ENCODE measurements at regions not wholly inside any gene's neighbourhood (a gene's known extent, or its start where the extent isn't known, plus 50 kb on each side); places are given as distances from the start of the nearest gene placed in this dataset.

DNA sequence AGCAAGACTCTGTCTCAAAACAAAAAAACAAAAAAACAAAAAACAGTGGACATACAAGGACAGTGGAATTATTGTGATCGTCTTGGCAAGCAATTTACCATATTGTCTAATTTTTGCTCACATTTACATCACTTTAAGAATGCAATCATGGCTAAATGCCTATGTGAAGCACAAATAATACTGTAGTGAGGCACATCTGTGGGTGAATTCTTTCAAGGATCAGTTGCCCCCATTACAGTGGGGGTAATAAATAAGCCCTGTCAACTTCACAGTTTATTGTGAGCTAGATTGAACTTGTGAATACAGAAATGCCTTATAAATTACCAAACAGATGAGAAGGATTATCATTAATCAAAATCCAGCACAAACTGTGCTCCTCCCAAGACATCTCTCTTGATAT lies 150.2 kb upstream of the PAPPA start:
- H3K27ac Mint-ChIP-seq = no peak overlapping the region
- H3K27me3 Mint-ChIP-seq = peaks cover 3% of the 10 kb centered on the region
- H3K4me1 Mint-ChIP-seq (ENCODE audit: low read depth) = no peaks in the 10 kb centered on the region
- H3K36me3 Mint-ChIP-seq (ENCODE audit: low read depth) = no peaks in the 10 kb centered on the region
- no peak overlapping the region for H3K4me3 Mint-ChIP-seq
- peaks cover 3% of the 10 kb centered on the region for H3K9me3 Mint-ChIP-seq

DNA sequence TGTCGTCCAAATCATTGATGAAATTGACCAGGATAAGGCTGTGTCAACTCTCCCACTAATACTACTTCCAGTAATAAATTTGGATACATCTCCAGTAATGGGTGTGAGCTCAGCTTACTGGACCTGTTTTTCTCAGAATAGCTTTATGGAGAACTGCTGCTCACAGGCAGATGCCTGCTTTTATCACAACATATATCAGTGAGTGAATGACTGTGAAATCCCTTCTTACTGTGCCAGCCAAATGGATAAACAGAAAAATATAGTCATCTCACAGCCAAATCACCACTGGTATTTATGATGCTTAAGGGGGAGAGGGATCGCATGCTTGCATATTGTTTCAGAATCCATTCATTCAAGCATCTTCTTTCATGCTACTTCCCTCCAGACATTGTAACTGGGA lies 148.4 kb upstream of the PAPPA start:
- H3K4me3 Mint-ChIP-seq = no peak overlapping the region
- H3K4me1 Mint-ChIP-seq (ENCODE audit: low read depth) = no peaks in the 10 kb centered on the region
- peaks cover 3% of the 10 kb centered on the region for H3K27me3 Mint-ChIP-seq
- H3K27ac Mint-ChIP-seq = no peak overlapping the region
- no peaks in the 10 kb centered on the region for H3K36me3 Mint-ChIP-seq (ENCODE audit: low read depth)
- peaks cover 9% of the 10 kb centered on the region for H3K9me3 Mint-ChIP-seq

DNA sequence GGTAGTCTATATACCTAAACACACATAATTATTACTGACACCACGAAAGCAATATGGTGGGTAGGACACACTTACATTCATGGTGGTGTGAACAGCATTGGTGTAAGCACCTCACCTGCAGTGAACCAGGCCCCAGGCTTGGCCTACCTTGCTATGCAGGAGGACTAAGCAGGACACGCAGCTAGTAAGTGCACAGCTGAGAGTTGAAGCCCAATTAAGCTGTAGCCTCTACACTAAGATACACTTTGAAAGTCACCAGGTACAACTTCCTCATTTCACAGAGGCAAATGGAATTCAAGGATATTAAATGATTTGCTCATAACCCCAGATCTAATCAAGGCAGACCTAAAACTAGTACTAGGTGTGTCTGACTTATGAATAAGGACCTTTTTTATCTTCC lies 145.8 kb upstream of the PAPPA start:
- Mint-ChIP-seq H3K4me1 (ENCODE audit: low read depth) (no peaks in the 10 kb centered on the region), H3K27me3 (no peaks in the 10 kb centered on the region), H3K36me3 (ENCODE audit: low read depth) (no peaks in the 10 kb centered on the region), H3K4me3 (no peak overlapping the region), H3K27ac (no peak overlapping the region), H3K9me3 (peaks cover 6% of the 10 kb centered on the region)

DNA sequence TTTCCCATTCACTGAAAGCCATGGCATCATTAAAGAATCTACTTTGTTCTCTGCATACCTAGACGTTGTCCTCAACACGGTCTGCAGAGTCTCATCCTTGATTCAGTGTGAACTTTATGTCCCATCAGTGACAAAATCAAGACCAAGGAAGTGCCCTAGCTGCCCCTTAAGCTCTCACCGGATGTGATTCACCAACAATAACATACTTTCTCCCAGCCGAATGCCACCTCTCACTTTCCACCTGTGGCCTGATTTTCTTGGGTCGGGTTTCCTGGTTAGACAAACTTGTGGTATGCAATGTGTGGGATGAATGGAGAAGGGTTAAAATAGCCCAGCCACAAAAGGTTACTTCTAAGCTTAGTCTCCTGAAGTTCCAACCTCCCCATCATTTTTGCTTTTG lies 145.3 kb upstream of the PAPPA start:
- peaks cover 6% of the 10 kb centered on the region for H3K9me3 Mint-ChIP-seq
- H3K4me1 Mint-ChIP-seq (ENCODE audit: low read depth) = no peaks in the 10 kb centered on the region
- no peaks in the 10 kb centered on the region for H3K27me3 Mint-ChIP-seq
- no peak overlapping the region for H3K27ac Mint-ChIP-seq
- H3K36me3 Mint-ChIP-seq (ENCODE audit: low read depth) = no peaks in the 10 kb centered on the region
- no peak overlapping the region for H3K4me3 Mint-ChIP-seq

DNA sequence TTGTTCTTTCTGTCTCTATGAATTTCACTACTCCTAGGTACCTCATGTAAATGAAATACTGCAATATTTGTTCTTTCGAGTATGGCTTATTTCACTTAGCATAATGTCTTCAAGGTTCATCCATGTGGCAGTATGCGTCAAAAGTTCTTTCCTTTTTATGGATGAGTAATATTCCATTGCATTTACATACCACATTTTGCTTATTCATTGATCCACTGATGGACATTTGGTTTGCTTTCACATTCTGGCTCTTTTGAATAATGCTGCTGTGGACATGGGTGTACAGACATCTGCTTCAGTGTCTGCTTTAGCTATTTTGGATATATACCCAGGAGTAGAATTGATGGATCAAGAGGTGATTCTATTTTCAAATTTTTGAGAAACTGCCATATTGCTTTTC lies 144.2 kb upstream of the PAPPA start:
- H3K4me3 Mint-ChIP-seq = no peak overlapping the region
- H3K4me1 Mint-ChIP-seq (ENCODE audit: low read depth) = no peaks in the 10 kb centered on the region
- H3K9me3 Mint-ChIP-seq = peaks cover 6% of the 10 kb centered on the region
- no peak overlapping the region for H3K27ac Mint-ChIP-seq
- H3K27me3 Mint-ChIP-seq = no peaks in the 10 kb centered on the region
- no peaks in the 10 kb centered on the region for H3K36me3 Mint-ChIP-seq (ENCODE audit: low read depth)

DNA sequence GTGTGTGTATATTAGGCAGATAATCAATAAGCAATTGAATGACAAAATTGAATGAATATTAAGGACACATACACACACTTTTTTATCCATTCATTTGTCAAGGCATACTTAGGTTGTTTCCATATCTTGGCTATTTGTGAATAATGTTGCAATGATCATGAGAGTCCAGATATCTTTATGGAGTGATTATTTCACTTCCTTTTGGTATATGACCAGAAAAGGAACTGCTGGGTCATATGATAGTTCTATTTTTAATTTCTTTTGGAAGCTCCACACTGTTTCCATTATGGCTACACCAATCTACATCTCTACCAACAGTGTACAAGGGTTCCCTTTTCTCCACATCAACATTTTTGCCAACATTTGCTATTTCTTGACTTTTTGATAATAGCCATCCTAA lies 137.7 kb upstream of the PAPPA start:
- Mint-ChIP-seq H3K27ac (no peak overlapping the region), H3K36me3 (ENCODE audit: low read depth) (no peaks in the 10 kb centered on the region), H3K4me3 (no peak overlapping the region), H3K9me3 (peaks cover 16% of the 10 kb centered on the region), H3K4me1 (ENCODE audit: low read depth) (no peaks in the 10 kb centered on the region), H3K27me3 (peaks cover 3% of the 10 kb centered on the region)

DNA sequence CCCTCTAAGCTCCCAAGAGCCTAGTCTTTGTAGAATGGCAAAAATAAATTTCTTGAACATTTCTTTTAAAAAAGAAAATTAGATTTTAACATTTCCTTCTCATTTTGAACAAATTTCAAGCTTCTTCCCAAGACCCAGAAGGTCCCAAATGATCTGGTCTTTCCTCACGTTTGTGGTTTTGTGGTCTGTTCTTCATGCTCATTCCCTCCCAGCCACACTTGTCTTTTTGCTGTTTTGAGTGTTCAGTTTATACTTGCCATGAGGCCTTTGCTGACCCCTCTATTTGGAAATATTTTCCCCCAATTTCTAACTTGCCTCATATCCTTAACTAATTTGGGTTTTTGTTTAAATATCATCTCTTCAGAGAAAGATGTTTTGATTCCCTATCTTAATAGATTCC lies 133.4 kb upstream of the PAPPA start:
- no peaks in the 10 kb centered on the region for H3K36me3 Mint-ChIP-seq (ENCODE audit: low read depth)
- peaks cover 3% of the 10 kb centered on the region for H3K27me3 Mint-ChIP-seq
- H3K9me3 Mint-ChIP-seq = peaks cover 23% of the 10 kb centered on the region
- H3K27ac Mint-ChIP-seq = no peak overlapping the region
- no peak overlapping the region for H3K4me3 Mint-ChIP-seq
- no peaks in the 10 kb centered on the region for H3K4me1 Mint-ChIP-seq (ENCODE audit: low read depth)

DNA sequence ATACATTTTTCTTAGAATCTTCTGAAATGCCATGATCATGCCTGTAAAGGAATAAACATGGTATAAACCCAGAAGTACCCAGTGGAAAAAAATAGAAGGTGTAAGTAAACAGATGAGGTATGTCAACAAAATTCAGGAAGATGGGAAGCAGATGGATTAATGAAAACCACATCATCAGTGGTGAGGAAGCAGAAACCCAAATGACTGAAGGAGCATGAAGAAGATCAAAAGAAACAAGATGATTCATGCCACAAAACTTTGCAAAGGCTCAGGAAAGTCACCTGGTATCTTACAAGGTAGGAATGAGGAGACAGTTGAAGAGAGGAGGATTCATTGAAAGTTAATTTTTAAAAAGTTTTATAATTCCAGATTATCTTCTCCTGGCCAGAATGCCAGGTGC lies 132.8 kb upstream of the PAPPA start:
- Mint-ChIP-seq H3K4me3 (no peak overlapping the region), H3K4me1 (ENCODE audit: low read depth) (no peaks in the 10 kb centered on the region), H3K36me3 (ENCODE audit: low read depth) (no peaks in the 10 kb centered on the region), H3K27me3 (peaks cover 3% of the 10 kb centered on the region), H3K27ac (no peak overlapping the region), H3K9me3 (peaks cover 23% of the 10 kb centered on the region)

DNA sequence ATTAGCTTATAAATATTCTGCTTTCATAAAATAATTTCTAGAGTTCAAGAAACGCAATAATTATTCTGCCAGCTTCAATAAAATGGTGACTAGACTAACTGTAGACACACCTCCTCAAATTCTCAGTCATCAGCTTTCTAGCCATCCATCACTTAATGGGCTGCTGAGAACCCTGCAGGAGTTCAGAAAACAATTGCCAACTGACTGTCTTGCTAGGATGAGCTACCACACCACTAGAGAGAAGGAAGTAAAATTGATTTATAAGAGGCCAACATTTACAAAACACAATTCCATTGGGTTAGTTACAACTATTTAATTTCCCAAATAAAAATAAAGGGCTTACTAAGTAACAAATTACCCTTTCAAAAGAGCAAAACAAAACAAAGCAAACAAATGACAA lies 126.5 kb upstream of the PAPPA start:
- H3K9me3 Mint-ChIP-seq = peaks cover 7% of the 10 kb centered on the region
- H3K27ac Mint-ChIP-seq = no peak overlapping the region
- no peak overlapping the region for H3K4me3 Mint-ChIP-seq
- H3K27me3 Mint-ChIP-seq = no peaks in the 10 kb centered on the region
- H3K4me1 Mint-ChIP-seq (ENCODE audit: low read depth) = no peaks in the 10 kb centered on the region
- no peaks in the 10 kb centered on the region for H3K36me3 Mint-ChIP-seq (ENCODE audit: low read depth)

DNA sequence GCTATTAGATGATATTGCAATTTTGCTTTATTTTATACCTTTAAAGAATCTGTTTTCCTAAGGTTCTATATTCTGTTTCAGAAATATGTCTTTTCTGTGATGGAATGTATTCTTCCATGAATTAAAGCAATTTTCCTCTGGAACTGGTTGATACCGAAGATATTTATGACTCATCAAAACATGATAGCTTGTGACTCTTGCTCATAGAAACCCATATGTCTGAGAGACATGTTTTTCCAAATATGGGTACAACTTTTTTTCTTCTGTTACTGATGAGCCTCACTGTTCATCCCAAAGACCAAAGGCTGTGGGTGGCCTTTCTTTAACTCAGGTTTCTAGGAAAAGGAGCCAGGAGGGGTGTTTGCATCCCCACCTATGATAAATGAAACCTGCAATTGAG lies 126.1 kb upstream of the PAPPA start:
- Mint-ChIP-seq H3K36me3 (ENCODE audit: low read depth) (no peaks in the 10 kb centered on the region), H3K27ac (no peak overlapping the region)

DNA sequence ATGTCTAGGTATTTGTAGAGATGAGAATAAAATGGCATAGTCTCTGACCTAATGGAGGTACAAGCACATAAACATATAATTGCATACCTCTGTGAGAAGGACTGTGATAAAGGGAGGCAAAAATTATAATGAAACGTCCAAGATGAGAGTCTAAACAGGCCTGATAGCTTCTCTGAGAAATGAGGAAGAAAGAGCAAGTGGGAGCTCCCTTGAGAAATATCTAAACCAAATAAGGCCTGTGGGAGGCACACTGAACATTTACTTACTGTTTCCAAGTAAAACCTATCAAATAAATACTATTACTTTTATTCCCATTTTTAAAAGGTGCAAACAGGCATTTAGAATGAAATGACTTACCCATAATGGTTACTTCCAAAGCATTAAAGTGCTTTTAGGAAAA lies 125.6 kb upstream of the PAPPA start:
- H3K27ac Mint-ChIP-seq = no peak overlapping the region
- H3K4me3 Mint-ChIP-seq = no peak overlapping the region
- no peaks in the 10 kb centered on the region for H3K27me3 Mint-ChIP-seq
- H3K36me3 Mint-ChIP-seq (ENCODE audit: low read depth) = no peaks in the 10 kb centered on the region
- peaks cover 7% of the 10 kb centered on the region for H3K9me3 Mint-ChIP-seq
- H3K4me1 Mint-ChIP-seq (ENCODE audit: low read depth) = no peaks in the 10 kb centered on the region

More for the DNA sequence above, 126.1 kb upstream of the PAPPA start:
- H3K9me3 Mint-ChIP-seq = peaks cover 7% of the 10 kb centered on the region
- H3K4me3 Mint-ChIP-seq = no peak overlapping the region
- H3K27me3 Mint-ChIP-seq = no peaks in the 10 kb centered on the region
- no peaks in the 10 kb centered on the region for H3K4me1 Mint-ChIP-seq (ENCODE audit: low read depth)

DNA sequence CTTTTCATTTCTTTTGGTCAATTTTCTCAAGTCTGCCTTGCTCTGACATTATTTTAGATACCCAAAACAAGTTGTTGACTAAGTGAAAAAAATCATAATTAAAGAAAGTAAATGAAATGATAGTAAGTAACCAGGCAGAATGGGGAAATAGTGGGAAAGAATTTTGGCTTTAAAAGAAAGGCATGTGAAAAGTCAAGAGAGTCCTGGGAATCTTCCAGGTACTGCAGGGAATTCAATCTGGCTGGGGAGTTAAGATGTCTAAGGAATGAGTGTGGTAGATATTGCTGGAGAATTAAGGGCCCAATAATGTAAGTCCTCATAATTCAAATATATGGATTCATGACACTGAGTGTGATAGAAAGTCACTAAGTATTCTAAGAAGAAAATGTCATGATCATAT lies 123.1 kb upstream of the PAPPA start:
- Mint-ChIP-seq H3K27me3 (no peaks in the 10 kb centered on the region), H3K4me3 (no peak overlapping the region)

DNA sequence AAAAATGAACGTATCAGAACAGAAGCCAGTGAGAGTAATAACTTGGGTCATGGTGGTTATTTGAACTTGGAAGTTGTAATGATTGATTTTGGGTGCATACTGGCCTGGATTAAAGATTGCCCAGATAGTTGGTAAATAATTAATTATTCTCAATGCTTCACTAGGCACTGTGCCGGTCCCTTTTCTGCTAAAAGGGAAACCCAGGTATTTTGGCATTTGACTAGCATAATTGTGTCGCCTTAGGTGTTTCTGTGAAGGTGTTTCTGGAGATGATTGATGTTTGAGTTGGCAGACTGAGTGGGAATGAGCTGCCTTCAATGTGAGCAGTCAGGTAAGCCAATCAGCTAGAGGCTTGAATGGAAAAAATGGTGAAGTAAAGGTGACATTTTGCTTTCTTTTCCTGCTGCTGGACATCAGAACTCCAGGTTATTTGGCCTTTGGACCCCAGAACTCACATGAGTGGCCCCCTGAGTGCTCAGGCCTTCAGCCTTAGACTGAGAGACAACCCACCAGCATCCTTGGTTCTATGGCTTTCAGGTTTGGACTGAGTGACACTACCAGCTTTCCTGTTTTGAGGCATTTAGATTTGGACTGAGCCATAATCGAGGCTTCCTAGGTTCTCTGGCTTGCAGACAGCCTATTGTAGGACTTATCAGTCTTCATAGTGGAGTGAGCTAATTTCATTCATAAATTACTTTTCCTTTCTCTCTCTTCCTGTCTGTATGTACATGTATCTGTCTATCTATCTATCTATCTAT lies 120.7 kb upstream of the PAPPA start:
- H3K27ac Mint-ChIP-seq = no peak overlapping the region
- no peaks in the 10 kb centered on the region for H3K36me3 Mint-ChIP-seq (ENCODE audit: low read depth)
- H3K4me1 Mint-ChIP-seq (ENCODE audit: low read depth) = no peaks in the 10 kb centered on the region
- H3K27me3 Mint-ChIP-seq = no peaks in the 10 kb centered on the region
- peaks cover 23% of the 10 kb centered on the region for H3K9me3 Mint-ChIP-seq
- H3K4me3 Mint-ChIP-seq = no peak overlapping the region

More for the DNA sequence above, 123.1 kb upstream of the PAPPA start:
- Mint-ChIP-seq H3K36me3 (ENCODE audit: low read depth) (no peaks in the 10 kb centered on the region), H3K9me3 (peaks cover 22% of the 10 kb centered on the region), H3K27ac (no peak overlapping the region), H3K4me1 (ENCODE audit: low read depth) (no peaks in the 10 kb centered on the region)

DNA sequence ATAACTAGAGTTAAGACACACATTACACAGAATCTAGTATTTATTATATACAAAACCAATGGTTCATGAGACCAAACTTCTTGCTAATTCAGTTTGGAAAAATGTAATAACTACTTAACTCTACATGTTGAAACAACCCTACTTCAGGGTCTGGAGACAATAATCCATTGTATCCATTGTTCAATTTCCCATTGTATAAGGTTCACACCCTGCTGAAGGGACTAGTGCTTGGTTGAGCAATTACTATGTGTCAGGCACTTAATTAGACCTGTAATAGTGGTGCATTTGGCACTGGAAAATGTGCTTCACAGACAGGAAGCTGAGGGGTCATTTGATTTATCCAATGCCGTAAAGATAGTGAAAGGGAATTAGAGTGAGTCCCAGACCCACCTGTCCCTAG lies 114.3 kb upstream of the PAPPA start:
- Mint-ChIP-seq H3K36me3 (ENCODE audit: low read depth) (no peaks in the 10 kb centered on the region), H3K4me1 (ENCODE audit: low read depth) (no peaks in the 10 kb centered on the region), H3K9me3 (peaks cover 6% of the 10 kb centered on the region), H3K27me3 (no peaks in the 10 kb centered on the region), H3K4me3 (no peak overlapping the region), H3K27ac (no peak overlapping the region)

DNA sequence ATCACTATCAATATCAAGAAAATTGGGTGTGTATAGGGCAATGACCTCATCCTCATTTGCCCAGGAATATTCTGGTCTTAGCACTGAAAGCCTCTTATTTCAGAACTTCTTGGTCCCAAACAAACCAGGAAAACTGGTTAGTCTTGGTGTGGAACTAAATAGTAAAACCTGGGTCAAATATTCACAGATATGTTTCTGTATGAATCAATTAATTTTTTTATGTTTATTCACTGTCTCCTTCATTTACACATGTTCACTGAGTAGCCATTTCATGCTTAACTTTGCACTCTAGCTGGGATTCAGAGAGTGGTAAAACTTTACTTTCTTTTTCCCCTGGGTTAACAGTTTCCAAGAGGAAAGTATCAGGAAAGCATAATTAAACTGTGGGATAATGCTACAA lies 113.7 kb upstream of the PAPPA start:
- no peaks in the 10 kb centered on the region for H3K27me3 Mint-ChIP-seq
- peaks cover 5% of the 10 kb centered on the region for H3K9me3 Mint-ChIP-seq
- H3K4me1 Mint-ChIP-seq (ENCODE audit: low read depth) = no peaks in the 10 kb centered on the region
- no peak overlapping the region for H3K27ac Mint-ChIP-seq
- H3K36me3 Mint-ChIP-seq (ENCODE audit: low read depth) = no peaks in the 10 kb centered on the region
- no peak overlapping the region for H3K4me3 Mint-ChIP-seq

DNA sequence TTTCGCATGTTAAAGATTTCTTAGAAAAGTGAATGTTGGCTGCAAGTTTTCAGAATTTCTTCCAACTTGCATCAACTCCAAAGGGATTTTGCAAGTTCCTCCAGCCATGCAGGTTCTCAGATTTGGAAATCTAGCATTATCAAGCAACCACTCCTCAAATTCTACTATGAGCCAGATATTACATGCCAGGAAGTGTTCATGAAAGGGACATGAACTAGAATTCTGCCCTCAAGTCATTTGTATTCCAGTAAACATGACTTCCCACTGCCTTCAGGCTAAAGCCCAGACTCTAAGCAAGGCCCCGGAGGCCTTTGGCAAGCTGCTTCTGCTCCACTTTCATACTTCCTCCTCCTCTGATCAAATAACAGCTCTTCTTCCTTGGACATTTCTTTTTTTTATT lies 111.3 kb upstream of the PAPPA start:
- H3K27me3 Mint-ChIP-seq = no peaks in the 10 kb centered on the region
- H3K27ac Mint-ChIP-seq = no peak overlapping the region
- no peaks in the 10 kb centered on the region for H3K36me3 Mint-ChIP-seq (ENCODE audit: low read depth)
- no peaks in the 10 kb centered on the region for H3K4me1 Mint-ChIP-seq (ENCODE audit: low read depth)
- peaks cover 3% of the 10 kb centered on the region for H3K9me3 Mint-ChIP-seq
- no peak overlapping the region for H3K4me3 Mint-ChIP-seq

All from stimulated activated naive CD8-positive, alpha-beta T cell treated with anti-CD3 and anti-CD28 coated beads, Interleukin-15, Interleukin-2, amounts not matched to agents 100 ng/mL and 50 ng/mL, for 24 hours (primary cell).